ENCODE measurements at regions not wholly inside any gene's neighbourhood (a gene's known extent, or its start where the extent isn't known, plus 50 kb on each side); places are given as distances from the start of the nearest gene placed in this dataset.

DNA sequence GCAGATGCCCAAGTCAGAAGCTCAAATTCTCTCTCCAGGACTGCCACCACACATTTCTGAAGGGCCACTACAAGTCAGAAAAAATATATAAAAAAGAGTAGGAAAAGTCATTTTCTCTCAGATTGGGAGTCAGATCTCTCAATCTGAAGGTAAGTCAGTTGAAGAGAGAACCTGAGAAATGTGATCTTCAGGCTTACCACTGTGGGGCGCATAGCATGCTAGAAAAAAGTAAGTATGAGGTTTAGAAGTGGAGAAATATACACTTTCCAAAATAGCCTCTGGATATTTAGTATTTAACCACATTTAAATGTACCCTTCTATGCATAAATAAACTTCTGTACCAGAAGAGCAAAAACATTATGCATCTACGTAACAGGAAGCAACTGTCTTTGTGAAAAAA, 800.7 kb upstream of the CTNND2 start:
- TF ChIP-seq, protein P1, sequence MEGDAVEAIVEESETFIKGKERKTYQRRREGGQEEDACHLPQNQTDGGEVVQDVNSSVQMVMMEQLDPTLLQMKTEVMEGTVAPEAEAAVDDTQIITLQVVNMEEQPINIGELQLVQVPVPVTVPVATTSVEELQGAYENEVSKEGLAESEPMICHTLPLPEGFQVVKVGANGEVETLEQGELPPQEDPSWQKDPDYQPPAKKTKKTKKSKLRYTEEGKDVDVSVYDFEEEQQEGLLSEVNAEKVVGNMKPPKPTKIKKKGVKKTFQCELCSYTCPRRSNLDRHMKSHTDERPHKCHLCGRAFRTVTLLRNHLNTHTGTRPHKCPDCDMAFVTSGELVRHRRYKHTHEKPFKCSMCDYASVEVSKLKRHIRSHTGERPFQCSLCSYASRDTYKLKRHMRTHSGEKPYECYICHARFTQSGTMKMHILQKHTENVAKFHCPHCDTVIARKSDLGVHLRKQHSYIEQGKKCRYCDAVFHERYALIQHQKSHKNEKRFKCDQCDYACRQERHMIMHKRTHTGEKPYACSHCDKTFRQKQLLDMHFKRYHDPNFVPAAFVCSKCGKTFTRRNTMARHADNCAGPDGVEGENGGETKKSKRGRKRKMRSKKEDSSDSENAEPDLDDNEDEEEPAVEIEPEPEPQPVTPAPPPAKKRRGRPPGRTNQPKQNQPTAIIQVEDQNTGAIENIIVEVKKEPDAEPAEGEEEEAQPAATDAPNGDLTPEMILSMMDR (IDR thresholded peaks at IDR 0.05), result no peak
- TF ChIP-seq POLR2AphosphoS5 (IDR thresholded peaks at IDR 0.05), result no peak

All from breast epithelium (tissue), 3 donors.